ENCODE measurements at regions not wholly inside any gene's neighbourhood (a gene's known extent, or its start where the extent isn't known, plus 50 kb on each side); places are given as distances from the start of the nearest gene placed in this dataset.

DNA sequence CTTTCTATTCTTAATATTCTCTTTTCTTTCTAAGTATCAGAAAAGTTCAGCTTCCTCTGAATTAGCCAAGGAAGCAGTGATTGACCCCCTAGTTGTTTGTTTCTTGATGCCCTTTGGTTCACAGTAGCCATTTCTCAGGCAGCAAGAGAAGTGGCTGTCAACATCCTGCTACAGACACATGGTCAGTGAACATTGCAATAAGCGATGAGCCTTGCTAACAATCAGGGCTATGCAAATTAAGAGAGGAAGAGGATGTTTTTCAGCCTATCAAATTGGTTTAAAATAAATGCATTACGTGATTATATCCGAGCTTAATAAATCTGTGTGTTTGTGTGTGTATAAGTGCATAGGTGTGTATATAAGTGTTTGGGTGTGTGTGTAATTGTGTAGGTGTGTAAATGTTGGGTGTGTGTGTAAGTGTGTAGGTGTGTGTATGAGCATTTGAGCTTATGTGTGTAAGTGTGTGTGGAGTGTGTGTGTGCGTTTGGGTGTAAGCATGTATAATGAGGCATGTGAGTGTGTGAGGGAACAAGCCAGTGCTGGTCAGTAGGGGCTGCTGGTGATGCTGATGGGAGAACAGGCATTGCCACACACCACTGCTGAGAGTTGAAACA lies 78.1 kb upstream of the XCR1 start:
- no peak overlapping the region for H2AFZ ChIP-seq (ENCODE audit: low read depth, low read length)
- H3K36me3 ChIP-seq (ENCODE audit: insufficient read depth, low read length): no peaks in the 10 kb centered on the region

GRCh38 chr3:46104706-46105105 lies 77.4 kb upstream of the XCR1 start:
- Histone ChIP-seq H3K4me3 (ENCODE audit: low read length) (no peak overlapping the region), H3K79me2 (replicated peaks; ENCODE audit: insufficient read depth, low read length) (no peaks in the 10 kb centered on the region), H3K4me2 (ENCODE audit: low read length) (no peak overlapping the region), H3K9me2 (ENCODE audit: insufficient read depth, low read length) (no peaks in the 10 kb centered on the region), H2AFZ (ENCODE audit: low read depth, low read length) (no peak overlapping the region), H3F3A (ENCODE audit: insufficient read depth, low read length, poor library complexity, severe bottlenecking) (no peaks in the 10 kb centered on the region), H3K9me3 (ENCODE audit: low read length) (no peaks in the 10 kb centered on the region), H3K36me3 (ENCODE audit: insufficient read depth, low read length) (no peaks in the 10 kb centered on the region), H4K20me1 (ENCODE audit: insufficient read depth) (no peaks in the 10 kb centered on the region), H3K27me3 (ENCODE audit: insufficient read depth, low read depth, low read length) (no peaks in the 10 kb centered on the region), H3K9ac (ENCODE audit: low read length) (no peak overlapping the region), H3K27ac (ENCODE audit: low read length) (no peak overlapping the region)
- TF ChIP-seq TAF1 (IDR thresholded peaks at IDR 0.05; ENCODE audit: low read depth): no peak
- no peak for TF ChIP-seq RAD21 (conservative IDR thresholded peaks at IDR 0.05)
- TF ChIP-seq EP300 (conservative IDR thresholded peaks at IDR 0.05; ENCODE audit: poor library complexity, severe bottlenecking): no peak
- TF ChIP-seq EZH2 (IDR thresholded peaks at IDR 0.05; ENCODE audit: borderline replicate concordance, insufficient read depth, low read length, poor library complexity, severe bottlenecking): no peak
- TF ChIP-seq POLR2AphosphoS5 (IDR thresholded peaks at IDR 0.05): no peak
- TF ChIP-seq MXI1 (conservative IDR thresholded peaks at IDR 0.05; ENCODE audit: poor library complexity, severe bottlenecking): no peak
- no peak for TF ChIP-seq SMC3 (conservative IDR thresholded peaks at IDR 0.05; ENCODE audit: poor library complexity)
- TF ChIP-seq REST (IDR thresholded peaks at IDR 0.05; ENCODE audit: borderline replicate concordance): no peak

More for the DNA sequence above, 78.1 kb upstream of the XCR1 start:
- Histone ChIP-seq H3K4me2 (ENCODE audit: low read length) (no peak overlapping the region), H3F3A (ENCODE audit: insufficient read depth, low read length, poor library complexity, severe bottlenecking) (no peaks in the 10 kb centered on the region), H3K9me3 (ENCODE audit: low read length) (no peaks in the 10 kb centered on the region), H3K9me2 (ENCODE audit: insufficient read depth, low read length) (no peaks in the 10 kb centered on the region), H3K4me3 (ENCODE audit: low read length) (no peak overlapping the region), H4K20me1 (ENCODE audit: insufficient read depth) (no peaks in the 10 kb centered on the region), H3K9ac (ENCODE audit: low read length) (no peak overlapping the region), H3K79me2 (replicated peaks; ENCODE audit: insufficient read depth, low read length) (no peaks in the 10 kb centered on the region), H3K27ac (ENCODE audit: low read length) (no peak overlapping the region), H3K27me3 (ENCODE audit: insufficient read depth, low read depth, low read length) (no peaks in the 10 kb centered on the region)
- no peak for TF ChIP-seq SMC3 (conservative IDR thresholded peaks at IDR 0.05; ENCODE audit: poor library complexity)
- no peak for TF ChIP-seq RAD21 (conservative IDR thresholded peaks at IDR 0.05)
- no peak for TF ChIP-seq EZH2 (IDR thresholded peaks at IDR 0.05; ENCODE audit: borderline replicate concordance, insufficient read depth, low read length, poor library complexity, severe bottlenecking)
- no peak for TF ChIP-seq REST (IDR thresholded peaks at IDR 0.05; ENCODE audit: borderline replicate concordance)
- TF ChIP-seq, protein P1, sequence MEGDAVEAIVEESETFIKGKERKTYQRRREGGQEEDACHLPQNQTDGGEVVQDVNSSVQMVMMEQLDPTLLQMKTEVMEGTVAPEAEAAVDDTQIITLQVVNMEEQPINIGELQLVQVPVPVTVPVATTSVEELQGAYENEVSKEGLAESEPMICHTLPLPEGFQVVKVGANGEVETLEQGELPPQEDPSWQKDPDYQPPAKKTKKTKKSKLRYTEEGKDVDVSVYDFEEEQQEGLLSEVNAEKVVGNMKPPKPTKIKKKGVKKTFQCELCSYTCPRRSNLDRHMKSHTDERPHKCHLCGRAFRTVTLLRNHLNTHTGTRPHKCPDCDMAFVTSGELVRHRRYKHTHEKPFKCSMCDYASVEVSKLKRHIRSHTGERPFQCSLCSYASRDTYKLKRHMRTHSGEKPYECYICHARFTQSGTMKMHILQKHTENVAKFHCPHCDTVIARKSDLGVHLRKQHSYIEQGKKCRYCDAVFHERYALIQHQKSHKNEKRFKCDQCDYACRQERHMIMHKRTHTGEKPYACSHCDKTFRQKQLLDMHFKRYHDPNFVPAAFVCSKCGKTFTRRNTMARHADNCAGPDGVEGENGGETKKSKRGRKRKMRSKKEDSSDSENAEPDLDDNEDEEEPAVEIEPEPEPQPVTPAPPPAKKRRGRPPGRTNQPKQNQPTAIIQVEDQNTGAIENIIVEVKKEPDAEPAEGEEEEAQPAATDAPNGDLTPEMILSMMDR (IDR thresholded peaks at IDR 0.05; ENCODE audit: poor library complexity, severe bottlenecking): no peak
- no peak for TF ChIP-seq MXI1 (conservative IDR thresholded peaks at IDR 0.05; ENCODE audit: poor library complexity, severe bottlenecking)
- no peak for TF ChIP-seq TAF1 (IDR thresholded peaks at IDR 0.05; ENCODE audit: low read depth)
- no peak for TF ChIP-seq EP300 (conservative IDR thresholded peaks at IDR 0.05; ENCODE audit: poor library complexity, severe bottlenecking)
- no peak for TF ChIP-seq POLR2AphosphoS5 (IDR thresholded peaks at IDR 0.05)
